ENCODE measurements at regions not wholly inside any gene's neighbourhood (a gene's known extent, or its start where the extent isn't known, plus 50 kb on each side); places are given as distances from the start of the nearest gene placed in this dataset.

- no peak for ATAC-seq
These were observed 127.3 kb downstream of the HHIPL2 start for GRCh38 chr1:222420633-222421032.

GRCh38 chr1:222418654-222419053 is 129.2 kb downstream of the HHIPL2 start:
- TF ChIP-seq TSHZ2 (CRISPR knock-in tag; IDR thresholded peaks at IDR 0.05) (no peak), OSR1 (CRISPR knock-in tag; IDR thresholded peaks at IDR 0.05) (no peak)
- no peak for ATAC-seq

More at GRCh38 chr1:222420633-222421032, 127.3 kb downstream of the HHIPL2 start:
- TF ChIP-seq TOX (CRISPR knock-in tag; IDR thresholded peaks at IDR 0.05; ENCODE audit: borderline replicate concordance) (no peak), ISL1 (CRISPR knock-in tag; IDR thresholded peaks at IDR 0.05) (no peak), ZFP30 (CRISPR knock-in tag; IDR thresholded peaks at IDR 0.05) (no peak), ZC3H10 (CRISPR knock-in tag; IDR thresholded peaks at IDR 0.05) (no peak), PPARA (CRISPR knock-in tag; IDR thresholded peaks at IDR 0.05; ENCODE audit: borderline replicate concordance) (no peak), CSRNP3 (CRISPR knock-in tag; IDR thresholded peaks at IDR 0.05) (no peak), ZNF565 (CRISPR knock-in tag; conservative IDR thresholded peaks at IDR 0.05; ENCODE audit: low read depth) (no peak), GLIS3 (CRISPR knock-in tag; IDR thresholded peaks at IDR 0.05) (no peak), ARNTL (CRISPR knock-in tag; IDR thresholded peaks at IDR 0.05; ENCODE audit: borderline replicate concordance, low read depth) (no peak), TCF4 (CRISPR knock-in tag; IDR thresholded peaks at IDR 0.05; ENCODE audit: borderline replicate concordance) (no peak), BACH2 (CRISPR knock-in tag; IDR thresholded peaks at IDR 0.05; ENCODE audit: borderline replicate concordance) (no peak), ZNF8 (CRISPR knock-in tag; IDR thresholded peaks at IDR 0.05) (no peak), RARB (CRISPR knock-in tag; IDR thresholded peaks at IDR 0.05) (no peak), ESRRG (CRISPR knock-in tag; IDR thresholded peaks at IDR 0.05) (no peak), POU6F1 (CRISPR knock-in tag; IDR thresholded peaks at IDR 0.05; ENCODE audit: borderline replicate concordance, low read depth) (no peak)
- TF ChIP-seq, protein P1, sequence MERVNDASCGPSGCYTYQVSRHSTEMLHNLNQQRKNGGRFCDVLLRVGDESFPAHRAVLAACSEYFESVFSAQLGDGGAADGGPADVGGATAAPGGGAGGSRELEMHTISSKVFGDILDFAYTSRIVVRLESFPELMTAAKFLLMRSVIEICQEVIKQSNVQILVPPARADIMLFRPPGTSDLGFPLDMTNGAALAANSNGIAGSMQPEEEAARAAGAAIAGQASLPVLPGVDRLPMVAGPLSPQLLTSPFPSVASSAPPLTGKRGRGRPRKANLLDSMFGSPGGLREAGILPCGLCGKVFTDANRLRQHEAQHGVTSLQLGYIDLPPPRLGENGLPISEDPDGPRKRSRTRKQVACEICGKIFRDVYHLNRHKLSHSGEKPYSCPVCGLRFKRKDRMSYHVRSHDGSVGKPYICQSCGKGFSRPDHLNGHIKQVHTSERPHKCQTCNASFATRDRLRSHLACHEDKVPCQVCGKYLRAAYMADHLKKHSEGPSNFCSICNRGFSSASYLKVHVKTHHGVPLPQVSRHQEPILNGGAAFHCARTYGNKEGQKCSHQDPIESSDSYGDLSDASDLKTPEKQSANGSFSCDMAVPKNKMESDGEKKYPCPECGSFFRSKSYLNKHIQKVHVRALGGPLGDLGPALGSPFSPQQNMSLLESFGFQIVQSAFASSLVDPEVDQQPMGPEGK (CRISPR knock-in tag; IDR thresholded peaks at IDR 0.05; ENCODE audit: borderline replicate concordance) = no peak

- no peak for ATAC-seq
- no peak for TF ChIP-seq ARNTL (CRISPR knock-in tag; IDR thresholded peaks at IDR 0.05; ENCODE audit: borderline replicate concordance, low read depth)
- no peak for TF ChIP-seq ZNF565 (CRISPR knock-in tag; conservative IDR thresholded peaks at IDR 0.05; ENCODE audit: low read depth)
- TF ChIP-seq BACH2 (CRISPR knock-in tag; IDR thresholded peaks at IDR 0.05; ENCODE audit: borderline replicate concordance) = no peak
- no peak for TF ChIP-seq CSDC2 (CRISPR knock-in tag; IDR thresholded peaks at IDR 0.05)
- TF ChIP-seq ZFP30 (CRISPR knock-in tag; IDR thresholded peaks at IDR 0.05) = no peak
- no peak for TF ChIP-seq CSRNP3 (CRISPR knock-in tag; IDR thresholded peaks at IDR 0.05)
- TF ChIP-seq RARB (CRISPR knock-in tag; IDR thresholded peaks at IDR 0.05) = no peak
- TF ChIP-seq SNAI2 (CRISPR knock-in tag; IDR thresholded peaks at IDR 0.05) = no peak
- TF ChIP-seq CREB5 (CRISPR knock-in tag; IDR thresholded peaks at IDR 0.05; ENCODE audit: low read depth) = no peak
- no peak for TF ChIP-seq OSR1 (CRISPR knock-in tag; IDR thresholded peaks at IDR 0.05)
- no peak for TF ChIP-seq ZNF70 (CRISPR knock-in tag; IDR thresholded peaks at IDR 0.05)
- TF ChIP-seq GLIS3 (CRISPR knock-in tag; IDR thresholded peaks at IDR 0.05) = no peak
- TF ChIP-seq TOX (CRISPR knock-in tag; IDR thresholded peaks at IDR 0.05; ENCODE audit: borderline replicate concordance) = no peak
- TF ChIP-seq ISL1 (CRISPR knock-in tag; IDR thresholded peaks at IDR 0.05) = no peak
- no peak for TF ChIP-seq TSHZ2 (CRISPR knock-in tag; IDR thresholded peaks at IDR 0.05)
- TF ChIP-seq TCF4 (CRISPR knock-in tag; IDR thresholded peaks at IDR 0.05; ENCODE audit: borderline replicate concordance) = no peak
- TF ChIP-seq ESRRG (CRISPR knock-in tag; IDR thresholded peaks at IDR 0.05) = no peak
- TF ChIP-seq ZFP3 (CRISPR knock-in tag; IDR thresholded peaks at IDR 0.05) = no peak
These were observed 130.6 kb downstream of the HHIPL2 start for GRCh38 chr1:222417264-222417663.

Data from SK-N-SH treated with all-trans-retinoic acid at 6 μM for 48 hours (cell line).